K562 (cell line): ENCODE measurements at regions not wholly inside any gene's neighbourhood (a gene's known extent, or its start where the extent isn't known, plus 50 kb on each side); places are given as distances from the start of the nearest gene placed in this dataset.

Experiments
- ELF4 ChIP-seq: fragments of 450-650 bp; formaldehyde crosslinking; IDR thresholded peaks from 2 replicates; pipeline ENCODE4 v1.4.0; 2022; ENCODE audit warnings: missing genetic modification characterization
- NCOA1 ChIP-seq: fragments of 450-650 bp; IDR thresholded peaks from 2 replicates; pipeline ENCODE4 v1.6.1; 2016; ENCODE audit warnings: low read depth
- NCOR1 ChIP-seq: fragments of 450-650 bp; IDR thresholded peaks from 2 replicates; pipeline ENCODE4 v1.6.1; 2016; ENCODE audit warnings: mild to moderate bottlenecking, moderate library complexity
- NRF1 ChIP-seq, 2 experiments: fragments of 450-650 bp; IDR thresholded peaks in 1 of 2; conservative IDR thresholded peaks in 1 of 2; 2 replicates each; pipeline ENCODE4 v1.6.1; 2014; ENCODE audit warnings: mild to moderate bottlenecking in 2 of 2

GRCh38 chr5:117638581-117638980, 1064.0 kb upstream of the SEMA6A start:
- TF ChIP-seq NRF1 (conservative IDR thresholded peaks at IDR 0.05 in 1 of 2, IDR thresholded peaks at IDR 0.05 in 1 of 2): no peak
- TF ChIP-seq NCOR1: no peak
- TF ChIP-seq NCOA1: no peak
- no peak for TF ChIP-seq ELF4 (CRISPR knock-in tag)
